Vagina (tissue), 2 donors: ENCODE measurements at regions not wholly inside any gene's neighbourhood (a gene's known extent, or its start where the extent isn't known, plus 50 kb on each side); places are given as distances from the start of the nearest gene placed in this dataset.

Experiments used
- DNase-seq, 2 donors: peaks; one replicate each; pipeline ENCODE4 v3.0.0-alpha.2; 2017; ENCODE audit errors: extremely low spot score in 2 of 2
- H3K27ac ChIP-seq: fragments of 200-600 bp; sonication (generic); one replicate; pipeline ENCODE4 v1.5.1; 2019
- H3K27me3 ChIP-seq: fragments of 200-600 bp; sonication (generic); one replicate; pipeline ENCODE4 v1.5.1; 2019
- H3K36me3 ChIP-seq, 2 donors: fragments of 200-600 bp; sonication (generic); one replicate each; pipeline ENCODE4 v1.5.1; 2017 to 2019
- H3K4me1 ChIP-seq: fragments of 200-600 bp; sonication (generic); one replicate; pipeline ENCODE4 v1.5.1; 2019
- H3K4me3 ChIP-seq, 2 donors: fragments of 200-600 bp; sonication (generic); 1 replicate in 1 of 2; 2 replicates in 1 of 2; pipeline ENCODE4 v1.5.1; 2016 to 2019
- H3K9me3 ChIP-seq: fragments of 200-600 bp; sonication (generic); one replicate; pipeline ENCODE4 v1.5.1; 2019
- CTCF ChIP-seq, 3 experiments: fragments of 450-650 bp in 2 of 3; fragments of 200-600 bp in 1 of 3; sonication (generic) in 1 of 3; IDR thresholded peaks; one replicate each; pipeline ENCODE4 v1.5.1; 2017 to 2019; ENCODE audit warnings: antibody characterized with exemption in 3 of 3, mild to moderate bottlenecking in 2 of 3, moderate library complexity in 2 of 3
- POLR2A ChIP-seq, 2 donors: fragments of 450-650 bp; IDR thresholded peaks; one replicate each; pipeline ENCODE4 v1.6.1; 2017; ENCODE audit warnings: antibody characterized with exemption in 2 of 2, mild to moderate bottlenecking in 2 of 2, moderate library complexity in 2 of 2
- POLR2AphosphoS5 ChIP-seq, 2 donors: sonication (generic); formaldehyde crosslinking; IDR thresholded peaks; one replicate each; pipeline ENCODE4 v1.9.0; 2017; ENCODE audit warnings: antibody characterized with exemption in 2 of 2, mild to moderate bottlenecking in 2 of 2, low read depth in 1 of 2; ENCODE audit not compliant: insufficient read depth in 1 of 2
- intact Hi-C: fragments of 100-400 bp; cut with DNase I; formaldehyde crosslinking; loops from one replicate; pipeline ENCODE4 v1.15.1; 2023

- Histone ChIP-seq H3K27me3 (no peaks in the 10 kb centered on the region), H3K27ac (no peak overlapping the region), H3K9me3 (no peaks in the 10 kb centered on the region), H3K4me3 (no peak overlapping the region), H3K4me1 (no peaks in the 10 kb centered on the region), H3K36me3 (no peaks in the 10 kb centered on the region)
- DNase-seq = no peak
- intact Hi-C loops = no loop called here
- TF ChIP-seq CTCF (IDR thresholded peaks at IDR 0.05) (no peak), POLR2A (IDR thresholded peaks at IDR 0.05) (no peak), POLR2AphosphoS5 (IDR thresholded peaks at IDR 0.05; ENCODE audit: insufficient read depth in 1 of 2, low read depth in 1 of 2) (no peak)
Observed at GRCh38 chr6:18931086-18931485, 543.9 kb downstream of the RNF144B start.

GRCh38 chr6:18958146-18958545, 571.0 kb downstream of the RNF144B start:
- intact Hi-C loops = no loop called here
- Histone ChIP-seq H3K4me1 (no peaks in the 10 kb centered on the region), H3K27ac (no peak overlapping the region), H3K36me3 (no peaks in the 10 kb centered on the region), H3K4me3 (no peak overlapping the region), H3K27me3 (no peaks in the 10 kb centered on the region), H3K9me3 (no peaks in the 10 kb centered on the region)
- no peak for DNase-seq
- TF ChIP-seq POLR2A (IDR thresholded peaks at IDR 0.05) (no peak), CTCF (IDR thresholded peaks at IDR 0.05) (no peak), POLR2AphosphoS5 (IDR thresholded peaks at IDR 0.05; ENCODE audit: insufficient read depth in 1 of 2, low read depth in 1 of 2) (no peak)

- no peaks in the 10 kb centered on the region for H3K36me3 ChIP-seq
- H3K4me1 ChIP-seq = no peaks in the 10 kb centered on the region
- intact Hi-C loops = no loop called here
- TF ChIP-seq POLR2A (IDR thresholded peaks at IDR 0.05) (no peak), CTCF (IDR thresholded peaks at IDR 0.05) (no peak), POLR2AphosphoS5 (IDR thresholded peaks at IDR 0.05; ENCODE audit: insufficient read depth in 1 of 2, low read depth in 1 of 2) (no peak)
- H3K9me3 ChIP-seq = no peaks in the 10 kb centered on the region
- H3K4me3 ChIP-seq = no peak overlapping the region
- DNase-seq = no peak
- H3K27me3 ChIP-seq = no peaks in the 10 kb centered on the region
- H3K27ac ChIP-seq = no peak overlapping the region
Observed at GRCh38 chr6:18961566-18961965, 574.4 kb downstream of the RNF144B start.

GRCh38 chr6:18962361-18962905, 575.3 kb downstream of the RNF144B start:
- no peak for DNase-seq
- H3K4me1 ChIP-seq = no peaks in the 10 kb centered on the region
- no peak overlapping the region for H3K27ac ChIP-seq
- TF ChIP-seq POLR2A (IDR thresholded peaks at IDR 0.05) = no peak
- no peak for TF ChIP-seq CTCF (IDR thresholded peaks at IDR 0.05)
- no peak for TF ChIP-seq POLR2AphosphoS5 (IDR thresholded peaks at IDR 0.05; ENCODE audit: insufficient read depth in 1 of 2, low read depth in 1 of 2)
- no peak overlapping the region for H3K4me3 ChIP-seq
- no peaks in the 10 kb centered on the region for H3K27me3 ChIP-seq
- no peaks in the 10 kb centered on the region for H3K36me3 ChIP-seq
- H3K9me3 ChIP-seq = no peaks in the 10 kb centered on the region
- intact Hi-C loops = no loop called here

GRCh38 chr6:18963439-18963838, 576.3 kb downstream of the RNF144B start:
- intact Hi-C loops = no loop called here
- no peak overlapping the region for H3K27ac ChIP-seq
- TF ChIP-seq POLR2AphosphoS5 (IDR thresholded peaks at IDR 0.05; ENCODE audit: insufficient read depth in 1 of 2, low read depth in 1 of 2) (no peak), CTCF (IDR thresholded peaks at IDR 0.05) (no peak), POLR2A (IDR thresholded peaks at IDR 0.05) (no peak)
- no peaks in the 10 kb centered on the region for H3K9me3 ChIP-seq
- H3K4me1 ChIP-seq = no peaks in the 10 kb centered on the region
- no peak for DNase-seq
- H3K4me3 ChIP-seq = no peak overlapping the region
- no peaks in the 10 kb centered on the region for H3K27me3 ChIP-seq
- no peaks in the 10 kb centered on the region for H3K36me3 ChIP-seq
